Adrenal gland (tissue), 5 donors: ENCODE measurements at regions not wholly inside any gene's neighbourhood (a gene's known extent, or its start where the extent isn't known, plus 50 kb on each side); places are given as distances from the start of the nearest gene placed in this dataset.

Experiments
- POLR2A ChIP-seq, 2 donors: fragments of 450-650 bp; IDR thresholded peaks; one replicate each; pipeline ENCODE4 v1.6.1; 2017; ENCODE audit warnings: antibody characterized with exemption in 2 of 2, mild to moderate bottlenecking in 2 of 2, moderate library complexity in 1 of 2
- TF ChIP-seq, protein P1 (sequence below), 6 experiments: fragments of 450-650 bp in 4 of 6; fragments of 200-600 bp in 2 of 6; sonication (generic) in 1 of 6; IDR thresholded peaks; 1 replicate in 5 of 6; 2 replicates in 1 of 6; pipeline versions ENCODE4 v1.5.1 to v1.8.0; 2016 to 2021; ENCODE audit warnings: antibody characterized with exemption in 6 of 6, mild to moderate bottlenecking in 2 of 6, moderate library complexity in 1 of 6
- donor health status: DM: no; HTN: no; CAD: no.

DNA sequence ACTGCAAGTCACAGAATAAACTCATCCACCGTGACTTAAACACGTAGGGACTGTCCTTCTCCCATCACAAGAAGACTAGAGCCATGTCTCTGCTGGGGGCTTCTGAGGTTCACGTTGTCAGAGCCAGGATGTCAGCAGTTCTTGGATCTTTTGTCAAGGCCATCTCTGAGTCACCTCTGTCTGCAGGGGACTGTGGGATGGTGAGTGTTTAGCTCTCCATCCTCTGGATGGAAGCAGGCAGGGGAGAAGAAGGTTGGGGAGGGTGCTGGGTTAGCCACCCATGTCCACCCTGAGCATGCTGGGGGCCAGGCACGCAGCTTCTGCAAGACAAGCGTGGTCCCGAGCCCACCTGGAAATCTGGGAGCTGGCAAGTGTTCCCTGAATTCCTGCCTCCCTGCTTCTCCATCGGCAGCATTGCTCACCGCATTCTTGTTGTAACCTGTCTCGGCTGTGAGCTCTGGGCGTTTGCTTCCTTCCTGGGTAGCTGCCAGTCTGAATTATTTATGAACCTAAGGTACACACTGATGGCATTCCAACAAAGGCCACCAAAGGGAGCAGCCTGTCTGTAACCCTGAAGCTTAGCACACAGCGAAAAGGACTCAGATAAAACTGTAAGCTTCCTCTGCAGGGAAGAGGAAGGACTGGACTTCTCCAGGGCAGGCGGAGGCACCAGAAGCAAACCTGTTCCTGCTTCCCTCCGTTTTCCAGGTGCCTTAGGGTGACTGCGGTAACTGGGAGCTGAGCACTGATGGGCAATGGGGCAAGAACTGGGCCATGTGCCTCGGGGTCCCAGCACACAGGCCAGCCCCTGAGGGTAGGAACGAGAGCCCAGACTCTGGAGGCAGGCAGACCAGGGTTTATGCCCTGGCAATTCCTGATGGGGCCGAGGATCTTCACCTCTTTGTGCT, 88.6 kb downstream of the RIPK4 start:
- TF ChIP-seq POLR2A (IDR thresholded peaks at IDR 0.05) = no peak
- TF ChIP-seq, protein P1, sequence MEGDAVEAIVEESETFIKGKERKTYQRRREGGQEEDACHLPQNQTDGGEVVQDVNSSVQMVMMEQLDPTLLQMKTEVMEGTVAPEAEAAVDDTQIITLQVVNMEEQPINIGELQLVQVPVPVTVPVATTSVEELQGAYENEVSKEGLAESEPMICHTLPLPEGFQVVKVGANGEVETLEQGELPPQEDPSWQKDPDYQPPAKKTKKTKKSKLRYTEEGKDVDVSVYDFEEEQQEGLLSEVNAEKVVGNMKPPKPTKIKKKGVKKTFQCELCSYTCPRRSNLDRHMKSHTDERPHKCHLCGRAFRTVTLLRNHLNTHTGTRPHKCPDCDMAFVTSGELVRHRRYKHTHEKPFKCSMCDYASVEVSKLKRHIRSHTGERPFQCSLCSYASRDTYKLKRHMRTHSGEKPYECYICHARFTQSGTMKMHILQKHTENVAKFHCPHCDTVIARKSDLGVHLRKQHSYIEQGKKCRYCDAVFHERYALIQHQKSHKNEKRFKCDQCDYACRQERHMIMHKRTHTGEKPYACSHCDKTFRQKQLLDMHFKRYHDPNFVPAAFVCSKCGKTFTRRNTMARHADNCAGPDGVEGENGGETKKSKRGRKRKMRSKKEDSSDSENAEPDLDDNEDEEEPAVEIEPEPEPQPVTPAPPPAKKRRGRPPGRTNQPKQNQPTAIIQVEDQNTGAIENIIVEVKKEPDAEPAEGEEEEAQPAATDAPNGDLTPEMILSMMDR (IDR thresholded peaks at IDR 0.05) = no peak
